HG02981 (cell line): ENCODE measurements at regions not wholly inside any gene's neighbourhood (a gene's known extent, or its start where the extent isn't known, plus 50 kb on each side); places are given as distances from the start of the nearest gene placed in this dataset.
"Not testable (repeated sequence)": the region's sequence is repeated elsewhere in the genome, so short reads cannot be mapped to it uniquely, and the experiment has no call there.

ENCODE experiments used
- ATAC-seq: cut with Tn5 transposase; IDR thresholded peaks from one replicate; pipeline ENCODE4 v1.9.1; 2021; ENCODE audit warnings: mild to moderate bottlenecking, moderate library complexity; ENCODE audit not compliant: unreplicated experiment

- ATAC-seq, result no peak
Measured at GRCh38 chr12:59357811-59358210, 238.0 kb upstream of the SLC16A7 start.

- ATAC-seq, result not testable (repeated sequence)
Measured at GRCh38 chr12:59346248-59346647, 249.6 kb upstream of the SLC16A7 start.

GRCh38 chr12:59345406-59345805 is 250.4 kb upstream of the SLC16A7 start:
- ATAC-seq, result no peak

GRCh38 chr12:59344224-59344623 is 251.6 kb upstream of the SLC16A7 start:
- no peak for ATAC-seq

GRCh38 chr12:59329462-59329861 is 266.4 kb upstream of the SLC16A7 start:
- ATAC-seq, result no peak

- not testable (repeated sequence) for ATAC-seq
Measured at GRCh38 chr12:59328395-59329075, 267.3 kb upstream of the SLC16A7 start.

GRCh38 chr12:59326457-59326856 is 269.4 kb upstream of the SLC16A7 start:
- ATAC-seq, result not testable (repeated sequence)

GRCh38 chr12:59322473-59322872 is 273.4 kb upstream of the SLC16A7 start:
- ATAC-seq, result no peak

GRCh38 chr12:59321278-59321677 is 274.6 kb upstream of the SLC16A7 start:
- ATAC-seq, result no peak

- ATAC-seq, result no peak
Measured at GRCh38 chr12:59320112-59320511, 275.7 kb upstream of the SLC16A7 start.

GRCh38 chr12:59318940-59319339 is 276.9 kb upstream of the SLC16A7 start:
- ATAC-seq, result no peak

GRCh38 chr12:59317598-59317997 is 278.2 kb upstream of the SLC16A7 start:
- no peak for ATAC-seq

- ATAC-seq, result no peak
Measured at GRCh38 chr12:59316938-59317337, 278.9 kb upstream of the SLC16A7 start.

- ATAC-seq, result not testable (repeated sequence)
Measured at GRCh38 chr12:59316354-59316753, 279.5 kb upstream of the SLC16A7 start.

GRCh38 chr12:59314209-59314608 is 281.6 kb upstream of the SLC16A7 start:
- no peak for ATAC-seq

- ATAC-seq, result no peak
Measured at GRCh38 chr12:59304077-59304721, 291.6 kb upstream of the SLC16A7 start.

GRCh38 chr12:59298296-59298695 is 297.5 kb upstream of the SLC16A7 start:
- no peak for ATAC-seq

- ATAC-seq, result no peak
Measured at GRCh38 chr12:59294221-59294620, 301.6 kb upstream of the SLC16A7 start.

GRCh38 chr12:59282999-59283398 is 312.8 kb upstream of the SLC16A7 start:
- no peak for ATAC-seq

GRCh38 chr12:59273561-59273960 is 322.3 kb upstream of the SLC16A7 start:
- not testable (repeated sequence) for ATAC-seq

GRCh38 chr12:59268295-59268809 is 327.5 kb upstream of the SLC16A7 start:
- ATAC-seq, result no peak

- ATAC-seq, result no peak
Measured at GRCh38 chr12:59260202-59260601, 335.6 kb upstream of the SLC16A7 start.
